NCI-H2171 (cell line): ENCODE measurements at regions not wholly inside any gene's neighbourhood (a gene's known extent, or its start where the extent isn't known, plus 50 kb on each side); places are given as distances from the start of the nearest gene placed in this dataset.
"Not testable (repeated sequence)": the region's sequence is repeated elsewhere in the genome, so short reads cannot be mapped to it uniquely, and the experiment has no call there.

Experiments used
- DNase-seq: peaks from one replicate; lab custom pipeline; 2025; lab: John Stamatoyannopoulos, UW

DNA sequence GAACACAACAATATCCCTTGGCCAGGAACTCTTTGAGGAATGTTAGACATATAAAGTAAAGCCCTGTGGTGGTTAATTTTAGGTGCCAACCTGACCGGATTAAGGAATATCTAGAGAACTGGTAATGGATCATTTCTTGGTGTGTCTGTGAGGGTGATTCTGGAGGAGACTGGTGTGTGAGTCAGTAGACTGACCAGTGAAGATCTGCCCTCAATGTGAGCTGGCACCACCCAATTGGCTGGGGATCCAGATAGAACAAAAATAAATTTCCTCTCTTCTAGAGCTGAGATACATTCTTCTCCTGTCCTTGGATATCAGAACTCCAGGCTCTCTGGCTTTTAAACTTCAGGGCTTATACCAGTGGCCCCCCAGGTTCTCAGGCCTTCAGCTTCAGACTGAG is 56.2 kb upstream of the TNPO1 start:
- DNase-seq = no peak

DNA sequence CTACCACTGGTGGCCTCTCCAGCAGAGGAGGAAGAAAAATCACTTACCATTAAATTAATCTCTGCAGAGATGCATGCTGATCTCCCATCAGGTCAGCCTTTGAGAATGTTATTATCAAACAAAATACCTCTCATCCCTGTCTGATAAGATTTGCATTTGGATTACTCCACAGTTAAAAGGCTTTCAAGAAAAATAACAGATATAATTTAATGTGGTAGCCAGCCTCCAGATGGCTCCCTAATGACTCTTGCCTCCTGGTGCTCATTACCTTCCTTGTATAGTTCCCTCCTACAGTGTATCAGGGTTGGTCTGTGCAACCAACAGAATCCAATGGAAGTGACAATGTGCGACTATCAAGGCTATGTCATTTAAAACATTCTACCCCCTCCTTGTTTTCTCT is 63.6 kb upstream of the TNPO1 start:
- DNase-seq = no peak

DNA sequence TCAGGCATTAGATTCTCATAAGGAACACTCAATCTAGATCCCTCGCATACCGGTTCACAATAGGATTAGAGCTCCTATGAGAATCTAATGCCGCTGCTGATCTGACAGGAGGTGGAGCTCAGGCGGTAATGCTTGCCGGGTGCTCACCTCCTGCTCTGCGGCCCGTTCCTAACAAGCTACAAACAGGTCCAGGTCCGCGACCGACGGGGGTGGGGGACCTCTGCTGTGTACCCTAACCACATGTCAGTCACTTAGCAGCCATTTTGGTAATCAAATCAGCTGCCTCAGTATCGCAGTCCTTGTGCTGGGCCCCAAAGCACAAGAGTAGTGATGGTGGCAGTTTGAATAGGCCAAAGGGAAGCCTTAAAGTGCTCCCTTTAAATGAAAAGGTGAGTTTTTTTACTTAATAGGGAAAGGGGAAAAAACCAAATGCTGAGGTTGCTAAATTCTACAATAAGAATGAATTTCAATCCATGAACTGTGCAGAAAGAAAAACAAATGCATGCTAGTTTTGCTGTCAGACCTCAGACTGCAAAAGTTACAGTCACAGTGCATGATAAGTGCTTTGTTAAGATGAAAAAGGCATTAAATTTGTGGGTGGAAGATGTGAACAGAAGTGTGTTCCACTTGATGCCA is 67.0 kb upstream of the TNPO1 start:
- DNase-seq = no peak

DNA sequence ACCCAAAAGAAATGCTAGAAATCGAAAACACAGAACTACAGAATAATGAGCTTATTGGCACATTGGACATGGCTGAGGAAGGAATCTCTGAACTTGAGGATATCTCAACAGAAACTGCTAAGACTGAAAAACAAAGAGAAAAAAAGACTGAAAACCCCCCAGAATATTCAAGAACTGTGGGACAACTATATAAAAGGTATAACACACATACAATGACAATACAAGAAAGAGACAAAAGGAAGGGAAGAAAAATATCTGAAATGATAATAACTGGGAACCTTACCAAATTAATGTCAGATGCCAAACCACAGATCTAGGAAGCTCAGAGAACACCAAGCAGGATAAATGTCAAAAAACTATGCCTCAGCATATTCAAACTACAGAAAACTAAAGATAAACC is 68.6 kb upstream of the TNPO1 start:
- no peak for DNase-seq

DNA sequence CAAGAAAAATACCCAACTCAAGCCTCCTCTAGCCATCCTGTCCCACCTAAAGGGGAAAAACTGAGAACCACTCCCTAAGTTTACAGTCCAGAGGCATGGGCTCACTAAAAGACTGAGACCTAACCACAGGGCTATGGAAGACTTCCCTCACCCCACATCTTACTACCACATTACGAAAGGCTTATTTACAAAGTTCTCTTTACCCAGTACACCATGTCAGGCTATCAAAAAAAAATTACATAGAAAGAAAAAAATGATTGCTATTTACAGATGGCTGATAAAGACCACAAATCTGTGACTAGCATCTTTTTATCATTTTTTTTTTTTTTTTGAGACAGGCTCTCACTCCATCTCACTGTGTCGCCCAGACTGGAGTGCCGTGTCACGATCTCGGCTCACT is 69.7 kb upstream of the TNPO1 start:
- DNase-seq = no peak

DNA sequence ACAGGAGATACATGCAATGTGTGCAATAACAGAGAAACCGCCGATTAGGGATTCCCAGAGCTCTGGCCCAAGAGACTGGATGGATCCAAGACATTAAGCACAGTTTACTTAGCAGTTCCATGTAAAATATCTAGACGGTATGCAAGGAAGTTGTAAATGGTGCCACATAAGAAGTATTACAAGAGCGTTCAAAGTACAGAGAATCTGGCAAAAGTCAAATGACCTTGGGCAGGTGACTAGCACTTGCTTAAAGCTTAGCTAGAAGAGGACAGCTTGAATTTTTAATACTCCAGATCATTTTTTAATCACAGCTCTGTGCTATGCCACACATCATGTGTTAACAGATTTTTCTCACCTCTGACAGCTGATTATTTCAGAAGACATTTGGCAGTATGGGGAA is 72.3 kb upstream of the TNPO1 start:
- DNase-seq = no peak

DNA sequence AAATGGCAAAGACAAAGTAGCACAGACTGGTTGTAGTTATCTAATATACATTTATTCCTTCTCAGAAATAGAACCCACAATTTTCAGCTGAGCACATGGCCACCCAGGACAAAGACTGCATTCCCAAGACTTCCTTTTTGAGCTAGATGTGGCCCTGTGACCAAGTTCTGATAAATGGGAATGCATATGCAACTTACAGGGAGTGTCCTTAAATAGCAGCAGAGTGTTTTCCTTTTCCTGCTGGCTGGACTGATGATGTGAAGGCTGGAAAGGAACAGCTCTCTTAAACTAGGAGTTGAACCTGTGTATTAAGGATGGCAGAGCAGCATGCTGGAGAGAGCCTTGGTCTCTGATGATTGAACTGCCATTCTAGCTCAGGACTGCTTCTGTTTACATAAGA is 74.7 kb upstream of the TNPO1 start:
- no peak for DNase-seq

DNA sequence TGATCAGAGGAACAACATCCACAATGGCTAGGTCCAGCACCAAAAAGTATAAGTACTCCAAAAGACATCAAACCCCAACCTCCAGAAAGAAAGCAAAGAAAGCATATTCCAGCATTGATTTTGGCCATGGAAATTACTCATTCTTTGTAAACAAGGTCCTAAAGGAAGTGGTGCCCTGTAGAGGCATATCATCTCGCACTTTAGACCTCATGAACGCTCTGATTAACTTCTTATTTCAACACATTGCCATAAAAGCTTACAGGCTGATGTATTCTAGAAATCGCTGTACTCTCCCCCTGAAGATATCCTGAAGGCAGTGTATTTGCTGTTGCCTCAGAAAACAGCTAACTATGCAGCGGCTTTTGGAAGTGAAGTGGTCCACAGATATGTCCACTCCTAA is 82.7 kb upstream of the TNPO1 start:
- no peak for DNase-seq

DNA sequence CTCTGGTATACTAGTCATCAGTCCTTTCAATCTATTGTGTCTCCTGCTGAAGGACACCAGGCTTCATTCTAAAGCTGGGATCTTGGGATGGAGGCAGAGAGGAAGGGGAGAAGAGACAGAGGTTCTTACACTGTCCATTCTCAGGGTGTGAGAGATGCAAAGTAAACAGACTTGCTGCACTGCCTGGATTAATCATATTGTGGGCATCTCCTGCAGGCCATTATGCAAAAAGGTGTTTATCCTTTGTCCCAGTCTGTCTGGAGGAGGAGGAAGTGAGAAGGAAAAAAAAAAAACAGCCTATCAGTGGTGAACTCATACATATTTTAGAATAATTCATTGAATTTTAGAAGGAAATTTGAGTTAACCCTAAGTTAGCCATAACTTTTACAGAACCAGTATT is 92.9 kb upstream of the TNPO1 start:
- DNase-seq = no peak

DNA sequence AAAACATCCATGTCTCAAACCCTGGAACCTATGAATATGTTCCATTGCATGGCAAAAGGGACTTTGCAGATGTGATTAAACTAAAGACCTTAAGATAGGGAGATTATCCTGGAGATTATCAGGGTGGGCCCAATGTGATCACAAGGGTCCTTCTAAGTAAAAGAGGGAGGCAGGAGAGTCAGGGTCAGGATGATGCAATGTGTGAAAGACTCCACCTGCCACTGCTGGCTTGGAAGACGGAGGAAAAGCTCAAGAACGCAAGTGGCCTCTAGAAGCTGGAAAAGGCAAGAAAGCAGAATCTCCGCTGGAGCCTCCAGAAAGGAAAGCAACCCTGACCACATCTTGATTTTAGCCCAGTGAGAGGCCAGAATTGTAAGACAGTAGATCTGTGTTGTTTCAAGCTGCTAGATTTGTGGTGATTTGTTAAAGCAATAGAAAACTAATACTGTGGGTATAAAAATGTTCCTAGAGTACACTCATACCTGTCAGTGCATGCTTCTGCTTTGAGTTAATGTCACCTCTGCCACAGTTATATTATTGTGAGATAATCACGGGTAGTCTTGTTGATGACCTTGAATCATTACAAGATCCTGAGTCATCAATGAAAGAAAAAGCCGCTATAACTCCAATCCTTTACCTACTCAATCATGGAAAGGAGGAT is 93.5 kb upstream of the TNPO1 start:
- DNase-seq = no peak

DNA sequence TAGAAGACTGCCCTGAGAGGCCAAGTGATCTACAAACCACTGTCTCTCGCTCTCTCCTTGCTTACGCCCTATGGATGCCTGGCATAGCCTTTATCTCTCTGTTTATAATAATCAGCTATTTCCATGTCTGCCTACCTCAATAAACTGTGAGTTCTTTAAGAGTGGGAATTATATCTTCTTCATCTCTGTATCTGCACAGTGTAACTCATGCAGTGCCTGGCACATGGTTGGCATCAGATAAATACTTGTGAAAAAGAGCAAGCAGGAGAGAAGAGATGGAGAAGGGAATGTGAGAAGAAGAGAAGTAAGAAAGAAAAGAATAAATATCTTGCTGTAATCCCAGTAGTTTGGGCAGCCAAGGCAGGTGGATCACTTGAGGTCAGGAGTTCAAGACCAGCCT is 94.6 kb upstream of the TNPO1 start:
- no peak for DNase-seq

DNA sequence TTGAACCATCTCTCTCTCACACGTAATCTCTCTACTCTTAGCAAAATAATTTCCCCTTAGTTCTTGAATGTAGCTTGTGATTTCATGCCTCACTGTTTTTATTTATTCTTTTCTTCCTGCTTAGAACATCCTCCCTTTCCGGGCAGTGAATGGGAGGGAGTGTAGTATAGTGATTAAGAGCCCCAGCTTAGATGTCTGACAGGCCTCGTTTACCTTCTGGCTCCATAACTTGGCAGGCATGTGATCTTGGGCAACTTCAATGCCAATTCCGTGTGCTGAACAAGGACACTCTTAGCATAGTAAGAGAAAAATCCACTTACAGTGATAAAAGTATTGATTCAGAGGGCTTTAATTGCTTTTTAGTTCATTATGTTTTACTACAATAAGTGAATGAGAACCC is 96.3 kb upstream of the TNPO1 start:
- no peak for DNase-seq

DNA sequence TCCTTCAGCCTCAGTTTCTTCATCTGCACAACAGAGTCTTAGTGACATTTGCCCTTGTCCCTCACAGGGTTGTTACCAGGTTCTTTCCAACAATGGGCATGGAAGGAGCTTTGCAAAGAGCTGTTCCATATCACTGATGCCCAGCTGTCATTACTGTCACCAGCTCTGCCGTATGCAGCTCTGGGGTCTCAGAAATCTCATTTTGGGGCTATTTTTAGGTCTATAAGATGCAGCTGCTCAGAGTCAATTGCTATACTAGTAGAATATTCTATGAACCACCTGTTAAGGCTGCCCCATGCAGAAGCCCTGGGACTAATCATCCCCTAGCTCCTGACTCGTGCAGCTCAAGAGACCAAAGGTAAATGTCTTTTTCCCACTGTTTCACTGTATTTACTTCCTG is 105.1 kb upstream of the TNPO1 start:
- DNase-seq = no peak

DNA sequence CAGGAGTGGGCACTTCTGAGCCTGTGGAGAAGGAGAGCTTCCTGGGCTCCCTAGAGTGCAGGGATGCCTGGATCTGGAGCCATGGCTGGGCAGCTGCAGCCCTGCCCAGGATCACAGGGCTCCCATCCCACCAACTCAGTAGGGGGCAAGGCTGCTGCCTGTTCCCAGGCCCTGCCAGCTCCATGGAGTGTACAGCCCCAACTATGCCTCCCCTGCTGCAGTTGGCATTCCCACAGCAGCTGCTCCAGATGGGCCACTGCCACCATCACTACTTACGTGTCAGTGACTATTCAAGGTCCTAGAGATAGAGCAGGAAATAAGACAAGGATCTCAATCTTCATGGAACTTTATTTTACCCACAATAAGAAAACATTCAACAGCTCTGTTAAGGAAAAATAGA is 107.1 kb upstream of the TNPO1 start:
- DNase-seq = no peak

DNA sequence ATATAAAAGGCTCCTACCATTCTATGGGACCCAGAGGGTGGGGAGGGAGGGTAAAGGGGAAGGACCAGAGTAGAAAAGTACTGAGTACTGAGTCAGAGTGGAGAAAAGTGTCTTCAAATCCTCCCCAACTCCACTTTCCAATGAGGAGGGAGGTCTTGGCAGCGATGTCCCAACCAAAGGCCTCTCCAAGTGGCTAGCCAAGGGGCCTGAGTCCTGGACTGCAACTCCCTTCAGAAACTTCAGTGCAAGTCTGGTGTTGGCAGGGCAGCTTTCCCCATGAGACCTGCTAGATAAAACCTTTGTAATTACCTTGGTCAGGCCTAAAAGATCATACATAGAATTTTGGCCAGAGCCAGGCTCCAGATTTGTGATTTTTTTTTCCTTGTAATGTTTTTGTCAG is 111.3 kb upstream of the TNPO1 start:
- DNase-seq = no peak

DNA sequence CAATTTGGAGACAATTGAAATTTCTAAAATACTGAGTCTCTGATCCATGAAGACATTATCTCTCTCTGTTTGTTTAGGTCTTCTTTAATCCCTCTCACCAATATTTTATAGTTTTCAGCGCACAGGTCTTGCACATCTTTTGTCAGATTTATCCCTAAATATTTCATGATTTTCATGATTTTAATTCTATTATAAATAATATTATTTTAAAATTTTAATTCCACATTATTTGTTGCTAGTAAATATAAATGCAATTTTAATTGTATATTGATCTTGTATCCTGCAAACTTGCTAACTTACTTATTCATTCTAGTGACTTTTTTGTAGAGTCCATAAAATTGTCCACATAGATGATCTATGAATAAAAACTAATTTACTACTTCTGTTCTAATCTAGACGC is 112.6 kb upstream of the TNPO1 start:
- no peak for DNase-seq

DNA sequence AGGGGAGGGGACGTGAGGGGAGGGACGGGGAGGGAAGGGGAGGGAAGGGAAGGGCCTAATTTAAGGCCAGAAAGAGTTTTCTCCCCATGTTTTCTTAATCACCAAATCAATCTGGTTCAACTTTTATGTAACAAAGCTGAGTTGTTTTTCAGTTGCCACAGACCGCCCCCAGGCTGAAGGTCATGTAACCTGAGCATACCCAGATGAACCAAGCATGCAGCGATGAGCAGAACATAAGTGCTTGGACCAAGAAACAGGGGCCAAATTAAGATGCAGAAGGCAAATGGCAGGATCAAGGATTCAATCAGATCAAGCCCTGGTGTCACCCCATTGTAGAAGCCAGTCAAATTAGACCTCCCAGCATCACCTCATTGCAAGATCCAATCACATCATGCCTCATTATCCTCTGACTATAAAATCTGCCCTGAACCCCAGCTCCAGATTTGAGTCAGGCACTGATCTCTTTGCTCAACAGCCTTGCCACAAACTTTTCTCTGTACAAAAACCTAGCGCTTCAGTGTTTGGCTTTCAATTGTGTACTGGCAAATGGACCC is 113.5 kb upstream of the TNPO1 start:
- no peak for DNase-seq

DNA sequence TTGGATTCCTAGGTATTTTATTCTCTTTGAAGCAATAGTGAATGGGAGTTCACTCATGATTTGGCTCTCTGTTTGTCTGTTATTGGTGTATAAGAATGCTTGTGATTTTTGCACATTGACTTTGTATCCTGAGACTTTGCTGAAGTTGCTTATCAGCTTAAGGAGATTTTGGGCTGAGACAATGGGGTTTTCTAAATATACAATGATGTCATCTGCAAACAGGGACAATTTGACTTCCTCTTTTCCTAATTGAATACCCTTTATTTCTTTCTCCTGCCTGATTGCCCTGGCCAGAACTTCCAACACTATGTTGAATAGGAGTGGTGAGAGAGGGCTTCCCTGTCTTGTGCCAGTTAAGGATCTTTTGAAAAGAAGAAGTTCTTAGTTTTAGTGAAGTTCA is 114.4 kb upstream of the TNPO1 start:
- not testable (repeated sequence) for DNase-seq

DNA sequence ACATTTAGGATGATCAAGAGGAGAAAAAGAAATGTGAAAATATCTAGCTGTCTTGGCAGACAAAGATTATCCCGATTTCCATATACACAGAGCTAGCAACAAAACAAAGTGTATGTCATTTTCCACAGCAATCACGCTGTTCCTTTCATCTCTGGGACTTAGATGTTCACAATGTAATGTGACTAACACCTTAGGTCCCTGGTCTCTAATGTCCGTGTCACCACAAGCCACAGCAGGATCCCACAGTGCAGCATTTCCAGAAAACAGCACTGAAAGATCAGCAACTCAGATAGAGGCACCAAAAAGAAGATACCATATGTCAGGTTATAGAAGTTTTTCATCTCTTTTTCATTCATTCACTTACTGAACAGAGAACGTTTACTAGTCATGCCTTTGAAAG is 118.0 kb upstream of the TNPO1 start:
- DNase-seq = no peak

DNA sequence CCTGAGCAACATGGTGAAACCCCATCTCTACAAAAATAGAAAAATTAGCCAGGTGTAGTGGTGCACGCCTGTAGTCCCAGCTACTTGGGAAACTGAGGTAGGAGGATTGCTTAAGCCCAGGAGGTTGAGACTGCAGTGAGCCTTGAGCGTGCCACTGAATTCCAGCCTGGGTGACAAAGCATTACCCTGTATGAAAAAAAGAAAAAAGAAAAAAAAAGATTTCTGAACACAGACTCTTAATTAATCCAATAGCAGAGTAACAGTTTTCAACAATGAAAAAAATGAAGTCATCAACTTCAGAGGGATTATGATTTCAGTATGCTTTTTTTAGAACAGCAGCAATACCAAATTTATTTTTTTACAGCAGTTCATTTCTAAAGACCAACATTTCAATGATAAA is 118.8 kb upstream of the TNPO1 start:
- DNase-seq = no peak

DNA sequence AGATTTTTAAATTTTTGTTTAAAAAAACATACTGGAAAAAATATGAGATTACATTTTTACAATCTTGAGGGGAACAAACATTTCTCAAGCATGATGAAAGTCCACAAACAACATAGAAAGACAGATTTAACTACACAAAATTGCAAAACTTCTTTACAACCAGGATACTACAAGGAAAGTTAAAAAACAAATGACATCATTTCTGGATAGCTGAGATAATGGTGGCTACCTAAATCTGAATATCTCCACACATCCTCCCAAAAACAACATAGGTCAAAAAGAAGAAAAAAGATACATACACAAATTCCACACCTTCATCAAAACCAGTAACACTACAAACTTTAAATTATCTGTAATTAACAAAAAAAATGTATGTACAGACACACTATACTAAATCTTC is 120.8 kb upstream of the TNPO1 start:
- no peak for DNase-seq

DNA sequence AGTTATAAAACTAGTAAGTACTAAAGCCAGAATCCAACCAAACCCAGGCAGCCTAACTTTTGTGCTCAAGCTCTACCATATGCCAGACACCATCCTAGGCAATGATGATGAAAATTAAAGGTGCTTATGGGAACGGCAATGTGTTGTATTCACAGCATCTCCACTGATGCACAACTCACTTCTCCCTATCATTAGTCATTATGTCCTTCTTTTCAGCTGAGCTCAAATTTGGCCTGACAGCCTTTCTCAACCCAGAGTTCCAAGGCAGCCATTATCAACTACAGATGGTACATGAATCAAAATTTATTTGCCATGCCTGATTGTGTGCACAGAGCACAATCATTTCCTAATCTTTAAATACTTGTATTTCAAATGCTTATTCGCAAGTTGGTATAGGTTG is 121.6 kb upstream of the TNPO1 start:
- no peak for DNase-seq

DNA sequence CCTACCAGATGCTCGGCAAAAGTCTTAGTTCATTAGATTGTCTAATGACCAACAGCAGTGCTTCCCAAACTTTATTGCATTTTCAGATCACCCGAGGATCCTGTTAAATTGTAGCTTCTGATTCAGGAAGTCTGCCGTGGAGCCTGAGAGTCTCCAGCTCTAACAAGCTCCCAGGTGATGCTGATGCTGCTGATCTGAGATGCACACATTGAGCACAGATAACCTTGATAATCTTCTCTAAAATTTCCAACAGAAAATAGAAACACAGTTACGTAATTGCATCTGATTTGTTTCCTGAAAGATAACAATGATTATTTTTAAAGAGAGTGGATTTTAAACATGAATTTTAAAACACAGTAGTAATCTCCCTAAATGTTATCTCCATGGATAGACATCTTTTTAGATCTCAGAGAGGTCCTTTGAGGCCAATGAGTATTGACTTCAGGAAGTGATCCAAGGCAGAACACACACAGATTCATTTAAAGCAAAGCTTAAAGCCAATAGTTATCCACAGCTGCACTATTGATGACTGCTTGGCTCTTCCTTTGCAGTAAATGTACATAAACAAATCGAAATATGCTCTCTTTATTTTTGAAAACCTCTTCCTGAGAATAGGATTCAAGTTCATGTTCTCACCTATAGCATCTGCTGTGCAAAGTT is 122.8 kb upstream of the TNPO1 start:
- DNase-seq = no peak
